Transverse colon (tissue), 4 donors: ENCODE measurements at regions not wholly inside any gene's neighbourhood (a gene's known extent, or its start where the extent isn't known, plus 50 kb on each side); places are given as distances from the start of the nearest gene placed in this dataset.

ENCODE experiments used
- CTCF ChIP-seq, 5 experiments: fragments of 200-600 bp in 3 of 5; fragments of 450-650 bp in 2 of 5; sonication (generic) in 3 of 5; IDR thresholded peaks; 1 replicate in 2 of 5; 2 replicates in 3 of 5; pipeline ENCODE4 v1.5.1; 2016 to 2017; ENCODE audit warnings: antibody characterized with exemption in 5 of 5, inconsistent platforms in 3 of 5, mild to moderate bottlenecking in 2 of 5, moderate library complexity in 1 of 5
- EP300 ChIP-seq: sonication (generic); formaldehyde crosslinking; IDR thresholded peaks from one replicate; pipeline ENCODE4 v1.6.1; 2017; ENCODE audit warnings: antibody characterized with exemption, low read depth
- POLR2A ChIP-seq: fragments of 450-650 bp; IDR thresholded peaks from one replicate; pipeline ENCODE4 v1.6.1; 2016; ENCODE audit warnings: antibody characterized with exemption, mild to moderate bottlenecking, moderate library complexity
- POLR2AphosphoS5 ChIP-seq, 3 donors: sonication (generic); formaldehyde crosslinking; IDR thresholded peaks; one replicate each; pipeline ENCODE4 v1.6.1; 2016; ENCODE audit warnings: antibody characterized with exemption in 3 of 3

- TF ChIP-seq CTCF (IDR thresholded peaks at IDR 0.05) (no peak), POLR2A (no peak), EP300 (no peak), POLR2AphosphoS5 (IDR thresholded peaks at IDR 0.05) (no peak)
Measured at GRCh38 chr2:215576572-215576971, 140.7 kb upstream of the FN1 start.
